ENCODE measurements at regions not wholly inside any gene's neighbourhood (a gene's known extent, or its start where the extent isn't known, plus 50 kb on each side); places are given as distances from the start of the nearest gene placed in this dataset.
A peak's percentile ranks its signal among the peaks of the same experiment; 100 is the strongest.

DNA sequence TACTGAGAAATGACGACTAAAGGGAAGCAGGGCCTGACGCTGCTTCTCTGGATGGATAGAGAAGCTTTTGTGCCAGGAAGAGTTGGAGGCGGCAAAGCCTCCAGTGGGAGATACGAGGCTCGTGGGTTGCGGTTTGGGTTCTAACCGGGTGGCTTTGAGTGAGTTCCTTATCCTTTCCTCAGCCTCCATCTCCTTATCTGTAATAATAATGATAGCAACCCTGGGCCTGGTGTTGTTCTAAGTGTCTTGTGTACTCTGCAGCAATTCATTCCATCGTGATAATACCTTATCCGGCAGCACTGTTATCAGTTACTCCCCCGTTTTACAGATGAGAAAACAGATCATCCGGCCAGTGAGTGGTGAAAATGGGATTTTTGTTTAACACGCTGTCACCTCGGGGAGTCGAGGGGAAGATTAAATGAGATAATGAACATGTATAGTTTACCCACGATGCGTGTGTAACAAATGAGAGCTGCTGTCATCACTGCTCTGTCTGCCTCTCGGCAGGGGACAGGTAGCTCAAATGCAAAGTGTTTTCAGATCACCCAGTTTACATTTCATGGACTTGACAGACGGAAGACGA is 52.0 kb upstream of the LHX1 start:
- Histone ChIP-seq H3K23ac (ENCODE audit: low read depth, low read length, poor library complexity) (no peak overlapping the region), H4K91ac (ENCODE audit: low read depth, low read length, poor library complexity) (no peak overlapping the region), H4K8ac (ENCODE audit: low read depth, low read length) (no peak overlapping the region), H3K18ac (ENCODE audit: low read length) (peak overlapping the region; percentile 87), H2BK15ac (ENCODE audit: low read length) (peak overlapping the region; percentile 3), H3K27ac (replicated peaks; ENCODE audit: low read length) (no peak overlapping the region), H2AFZ (ENCODE audit: low read length) (peak overlapping the region; percentile 74), H3K79me1 (ENCODE audit: low read depth, low read length) (no peaks in the 10 kb centered on the region), H3K27me3 (ENCODE audit: control insufficient read depth in 3 of 3, insufficient read depth in 3 of 3, low read depth in 1 of 3, low read length in 3 of 3) (peaks cover 0 to 43% (median 0%) of the 10 kb centered on the region in 3 experiments), H2BK5ac (ENCODE audit: low read length) (no peak overlapping the region), H3K4me2 (ENCODE audit: insufficient read depth, low read length, poor library complexity, severe bottlenecking) (no peak overlapping the region), H3K4me1 (ENCODE audit: control insufficient read depth in 2 of 2, insufficient read depth in 1 of 2, low read depth in 1 of 2, low read length in 2 of 2) (peaks cover 3 to 8% of the 10 kb centered on the region in 2 donors), H2AK5ac (ENCODE audit: low read depth, low read length) (no peak overlapping the region), H3K9me3 (replicated peaks in 1 of 2; ENCODE audit: control insufficient read depth in 2 of 2, insufficient read depth in 1 of 2, low read depth in 1 of 2, low read length in 2 of 2) (peaks cover 2 to 5% of the 10 kb centered on the region in 2 donors), H2BK12ac (ENCODE audit: low read length) (peak overlapping the region; percentile 76), H3K9ac (ENCODE audit: low read depth, low read length, poor library complexity) (no peak overlapping the region), H2BK120ac (ENCODE audit: low read depth, low read length) (peak overlapping the region; percentile 4), H3K14ac (ENCODE audit: low read length) (no peak overlapping the region), H3K4ac (ENCODE audit: low read length) (no peak overlapping the region), H3K36me3 (replicated peaks in 1 of 2; ENCODE audit: control insufficient read depth in 2 of 2, insufficient read depth in 2 of 2, low read length in 2 of 2) (no peaks in the 10 kb centered on the region), H3K4me3 (ENCODE audit: low read length in 2 of 2) (no peak overlapping the region)
- no peak for DNase-seq (ENCODE audit: low spot score)
- no CpG with 5 or more reads among the region's 19 CpGs for WGBS, 2 donors (ENCODE audit: extremely low coverage in 2 of 2, insufficient read length in 2 of 2, insufficient replicate concordance in 1 of 2)

DNA sequence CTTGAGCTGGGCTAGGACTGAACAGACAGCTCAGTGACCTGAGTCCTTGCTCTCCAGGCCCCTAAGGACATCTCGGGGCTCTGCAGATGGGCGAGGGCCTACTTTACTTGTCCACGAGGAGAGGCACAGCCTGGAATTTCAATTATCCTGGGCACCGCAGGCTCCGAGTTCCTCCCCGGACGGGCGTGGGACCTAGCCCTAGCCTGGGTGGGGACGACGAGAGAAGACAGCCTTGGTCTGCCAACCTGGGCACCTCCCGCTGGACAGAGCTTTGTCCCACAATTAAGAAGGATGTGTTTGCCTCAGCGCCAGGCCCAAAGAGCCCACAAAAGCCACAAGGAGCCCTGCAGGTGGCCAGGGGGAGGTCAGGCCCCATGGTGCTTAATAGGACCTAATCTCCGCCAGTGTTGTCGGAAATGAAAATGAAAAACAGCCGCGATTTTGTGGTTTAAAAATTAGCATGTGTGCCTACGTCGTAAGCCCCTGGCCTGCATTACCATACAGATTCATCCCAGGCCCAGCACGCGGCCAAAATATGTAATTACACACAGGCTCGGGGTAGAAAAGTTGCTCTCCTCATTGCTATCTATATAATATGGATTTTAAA is 51.4 kb upstream of the LHX1 start:
- Histone ChIP-seq H2BK120ac (ENCODE audit: low read depth, low read length) (no peak overlapping the region), H2BK15ac (ENCODE audit: low read length) (no peak overlapping the region), H2AFZ (ENCODE audit: low read length) (no peak overlapping the region), H3K9me3 (replicated peaks in 1 of 2; ENCODE audit: control insufficient read depth in 2 of 2, insufficient read depth in 1 of 2, low read depth in 1 of 2, low read length in 2 of 2) (peaks cover 2 to 4% of the 10 kb centered on the region in 2 donors), H3K36me3 (replicated peaks in 1 of 2; ENCODE audit: control insufficient read depth in 2 of 2, insufficient read depth in 2 of 2, low read length in 2 of 2) (no peaks in the 10 kb centered on the region), H3K4me3 (ENCODE audit: low read length in 2 of 2) (no peak overlapping the region), H3K27me3 (ENCODE audit: control insufficient read depth in 3 of 3, insufficient read depth in 3 of 3, low read depth in 1 of 3, low read length in 3 of 3) (peaks cover 0 to 48% (median 0%) of the 10 kb centered on the region in 3 experiments), H3K9ac (ENCODE audit: low read depth, low read length, poor library complexity) (no peak overlapping the region), H3K79me1 (ENCODE audit: low read depth, low read length) (no peaks in the 10 kb centered on the region), H3K4me2 (ENCODE audit: insufficient read depth, low read length, poor library complexity, severe bottlenecking) (no peak overlapping the region), H2BK5ac (ENCODE audit: low read length) (no peak overlapping the region), H4K8ac (ENCODE audit: low read depth, low read length) (no peak overlapping the region), H3K18ac (ENCODE audit: low read length) (no peak overlapping the region), H3K27ac (replicated peaks; ENCODE audit: low read length) (no peak overlapping the region), H2BK12ac (ENCODE audit: low read length) (no peak overlapping the region), H3K23ac (ENCODE audit: low read depth, low read length, poor library complexity) (no peak overlapping the region), H3K4ac (ENCODE audit: low read length) (no peak overlapping the region), H2AK5ac (ENCODE audit: low read depth, low read length) (no peak overlapping the region), H4K91ac (ENCODE audit: low read depth, low read length, poor library complexity) (no peak overlapping the region), H3K14ac (ENCODE audit: low read length) (no peak overlapping the region), H3K4me1 (ENCODE audit: control insufficient read depth in 2 of 2, insufficient read depth in 1 of 2, low read depth in 1 of 2, low read length in 2 of 2) (peaks cover 7 to 10% of the 10 kb centered on the region in 2 donors)
- no CpG with 5 or more reads among the region's 21 CpGs for WGBS, 2 donors (ENCODE audit: extremely low coverage in 2 of 2, insufficient read length in 2 of 2, insufficient replicate concordance in 1 of 2)
- no peak for DNase-seq (ENCODE audit: low spot score)

Data from neuronal stem cell (in vitro differentiated cells).